A549 (cell line): ENCODE measurements at regions not wholly inside any gene's neighbourhood (a gene's known extent, or its start where the extent isn't known, plus 50 kb on each side); places are given as distances from the start of the nearest gene placed in this dataset.

Experiments
- CTCF ChIP-seq: fragments of >200 bp; sonication (Bioruptor Twin); formaldehyde crosslinking; IDR thresholded peaks from 3 replicates; pipeline ENCODE4 v1.5.1; 2016
- PBX3 ChIP-seq: IDR thresholded peaks from 2 replicates; pipeline ENCODE4 v1.6.1; 2012
- POLR2A ChIP-seq: IDR thresholded peaks from 2 replicates; pipeline ENCODE4 v1.6.1; 2012; ENCODE audit warnings: mild to moderate bottlenecking, low read length
- POLR2AphosphoS2 ChIP-seq: conservative IDR thresholded peaks from 2 replicates; pipeline ENCODE4 v1.6.1; 2012; ENCODE audit warnings: low read length, improper control_type of control experiment, inconsistent platforms
- REST ChIP-seq: fragments of 200-600 bp; sonication (generic); IDR thresholded peaks from 2 replicates; pipeline ENCODE4 v1.6.1; 2016; ENCODE audit warnings: antibody characterized with exemption, mild to moderate bottlenecking, moderate library complexity
- TP53 ChIP-seq: fragments of 250-450 bp; sonication (Bioruptor Pico); IDR thresholded peaks from 2 replicates; pipeline ENCODE4 v1.5.0; 2021; ENCODE audit warnings: mild to moderate bottlenecking, moderate library complexity

- TF ChIP-seq TP53: no peak
- TF ChIP-seq CTCF: no peak
- no peak for TF ChIP-seq PBX3
- TF ChIP-seq POLR2AphosphoS2: no peak
- TF ChIP-seq REST: no peak
- TF ChIP-seq POLR2A: no peak
Observed at GRCh38 chr12:126534495-126534894, 1469.3 kb downstream of the AACS start.
